ENCODE measurements at regions not wholly inside any gene's neighbourhood (a gene's known extent, or its start where the extent isn't known, plus 50 kb on each side); places are given as distances from the start of the nearest gene placed in this dataset.

DNA sequence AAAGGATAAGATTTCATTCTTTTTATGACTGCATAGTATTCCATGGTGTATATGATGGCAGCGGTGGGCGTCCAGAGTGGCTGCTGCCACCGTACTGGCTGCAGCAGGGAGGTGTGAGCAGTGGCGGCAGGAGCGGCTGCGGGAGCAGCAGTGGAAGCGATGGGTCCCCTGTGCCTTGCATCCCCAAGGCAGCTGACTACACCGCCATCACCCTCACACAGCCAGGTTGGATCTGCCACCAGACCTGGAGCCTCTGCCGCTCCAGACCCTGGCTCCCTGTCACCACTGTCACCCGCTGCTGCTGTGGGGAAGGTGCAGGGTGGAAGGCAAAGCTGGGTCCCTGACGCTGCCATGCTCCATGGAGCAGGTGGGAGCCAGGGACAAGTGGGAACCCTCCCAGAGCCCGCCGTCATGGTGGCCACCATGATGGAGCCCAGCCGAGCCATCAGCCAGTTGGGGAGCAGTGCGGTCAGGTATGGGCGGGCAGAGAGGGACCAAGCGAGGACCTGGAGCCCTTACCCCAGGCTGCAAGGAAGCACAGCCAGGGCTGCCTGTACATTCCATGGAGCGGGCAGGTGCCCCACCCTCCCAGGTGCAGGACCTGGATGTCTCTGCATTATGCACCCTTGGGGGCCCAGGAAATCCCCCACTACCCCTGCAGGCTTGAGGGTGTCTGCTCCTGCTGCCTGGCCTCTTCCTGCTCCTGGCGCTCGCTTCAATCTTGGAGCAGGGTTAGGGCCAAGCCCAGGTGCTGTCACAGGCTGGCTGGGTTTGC is 226.1 kb downstream of the OTOR start:
- TF ChIP-seq, protein P1, sequence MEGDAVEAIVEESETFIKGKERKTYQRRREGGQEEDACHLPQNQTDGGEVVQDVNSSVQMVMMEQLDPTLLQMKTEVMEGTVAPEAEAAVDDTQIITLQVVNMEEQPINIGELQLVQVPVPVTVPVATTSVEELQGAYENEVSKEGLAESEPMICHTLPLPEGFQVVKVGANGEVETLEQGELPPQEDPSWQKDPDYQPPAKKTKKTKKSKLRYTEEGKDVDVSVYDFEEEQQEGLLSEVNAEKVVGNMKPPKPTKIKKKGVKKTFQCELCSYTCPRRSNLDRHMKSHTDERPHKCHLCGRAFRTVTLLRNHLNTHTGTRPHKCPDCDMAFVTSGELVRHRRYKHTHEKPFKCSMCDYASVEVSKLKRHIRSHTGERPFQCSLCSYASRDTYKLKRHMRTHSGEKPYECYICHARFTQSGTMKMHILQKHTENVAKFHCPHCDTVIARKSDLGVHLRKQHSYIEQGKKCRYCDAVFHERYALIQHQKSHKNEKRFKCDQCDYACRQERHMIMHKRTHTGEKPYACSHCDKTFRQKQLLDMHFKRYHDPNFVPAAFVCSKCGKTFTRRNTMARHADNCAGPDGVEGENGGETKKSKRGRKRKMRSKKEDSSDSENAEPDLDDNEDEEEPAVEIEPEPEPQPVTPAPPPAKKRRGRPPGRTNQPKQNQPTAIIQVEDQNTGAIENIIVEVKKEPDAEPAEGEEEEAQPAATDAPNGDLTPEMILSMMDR (IDR thresholded peaks at IDR 0.05; ENCODE audit: low read depth, low read length) = no peak
- H3K9me3 ChIP-seq (ENCODE audit: severe bottlenecking) = no peaks in the 10 kb centered on the region
- DNase-seq = no peak

DNA sequence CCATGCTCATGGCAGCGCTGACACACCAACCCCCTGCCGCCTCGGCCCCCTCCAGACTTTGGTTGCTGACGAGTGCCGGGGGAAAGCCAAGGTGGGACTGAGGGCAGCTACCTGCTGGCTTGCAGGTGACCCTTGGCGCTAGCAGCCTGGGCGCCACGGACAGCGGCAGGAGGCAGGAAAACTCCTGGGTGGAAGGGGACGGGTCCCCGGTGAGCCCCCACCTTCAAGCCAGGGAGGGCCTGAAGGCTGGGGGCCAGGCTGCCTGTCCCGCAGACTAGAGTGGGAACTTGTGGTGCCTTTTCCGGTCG is 226.7 kb downstream of the OTOR start:
- Histone ChIP-seq H3K27me3 (ENCODE audit: insufficient read depth, low read depth, severe bottlenecking) (no peaks in the 10 kb centered on the region), H3K9me3 (ENCODE audit: severe bottlenecking) (no peaks in the 10 kb centered on the region), H3K27ac (no peak overlapping the region), H3K4me3 (ENCODE audit: low read depth, low read length) (no peak overlapping the region), H3K36me3 (no peaks in the 10 kb centered on the region)
- no peak for DNase-seq
- TF ChIP-seq, protein P1 (IDR thresholded peaks at IDR 0.05; ENCODE audit: low read depth, low read length) = no peak

More for the DNA sequence above, 226.1 kb downstream of the OTOR start:
- Histone ChIP-seq H3K27me3 (ENCODE audit: insufficient read depth, low read depth, severe bottlenecking) (no peaks in the 10 kb centered on the region), H3K27ac (no peak overlapping the region), H3K4me3 (ENCODE audit: low read depth, low read length) (no peak overlapping the region), H3K36me3 (no peaks in the 10 kb centered on the region)

DNA sequence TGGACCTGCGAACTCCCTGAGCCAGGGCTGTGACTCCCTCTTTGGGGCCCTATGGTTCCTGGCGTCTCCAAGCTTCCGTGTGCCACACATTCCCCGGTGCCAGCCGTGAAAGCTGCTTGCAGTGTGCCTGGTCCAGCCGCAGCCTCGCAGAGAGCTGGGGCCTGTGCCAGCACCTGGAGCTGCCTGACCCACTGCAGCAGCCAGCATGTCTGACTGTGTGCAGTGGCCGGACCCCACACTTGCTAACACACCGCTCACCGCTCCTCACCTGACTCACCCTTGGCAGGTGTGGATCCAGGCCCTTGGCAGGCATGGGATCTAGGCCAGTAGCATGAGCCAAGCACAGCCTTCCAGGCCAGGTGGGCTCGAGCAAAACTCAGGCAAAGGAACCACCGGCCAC is 227.5 kb downstream of the OTOR start:
- H3K9me3 ChIP-seq (ENCODE audit: severe bottlenecking) = no peaks in the 10 kb centered on the region
- no peaks in the 10 kb centered on the region for H3K27me3 ChIP-seq (ENCODE audit: insufficient read depth, low read depth, severe bottlenecking)
- H3K4me3 ChIP-seq (ENCODE audit: low read depth, low read length) = no peak overlapping the region
- no peak overlapping the region for H3K27ac ChIP-seq
- TF ChIP-seq, protein P1 (IDR thresholded peaks at IDR 0.05; ENCODE audit: low read depth, low read length) = no peak
- no peaks in the 10 kb centered on the region for H3K36me3 ChIP-seq
- DNase-seq = no peak

DNA sequence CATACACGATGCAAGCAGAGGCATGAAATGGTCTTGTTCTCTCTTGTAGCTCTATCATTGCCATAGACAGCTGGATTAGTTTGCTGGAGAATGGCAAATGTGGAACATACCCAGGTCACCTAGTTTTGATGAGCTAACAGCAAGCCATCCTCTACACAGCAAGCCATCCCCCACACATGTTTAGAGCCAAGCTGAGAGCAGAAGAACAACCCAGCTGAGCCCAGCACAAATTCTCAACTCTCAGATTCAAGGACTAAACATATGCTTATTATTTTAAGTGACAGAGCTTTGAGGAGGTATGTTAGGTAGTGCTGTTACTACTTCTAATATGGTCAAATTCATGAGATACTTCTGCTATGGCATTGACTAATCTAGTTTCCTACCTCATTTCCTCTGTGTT is 230.3 kb downstream of the OTOR start:
- H3K4me3 ChIP-seq (ENCODE audit: low read depth, low read length) = no peak overlapping the region

DNA sequence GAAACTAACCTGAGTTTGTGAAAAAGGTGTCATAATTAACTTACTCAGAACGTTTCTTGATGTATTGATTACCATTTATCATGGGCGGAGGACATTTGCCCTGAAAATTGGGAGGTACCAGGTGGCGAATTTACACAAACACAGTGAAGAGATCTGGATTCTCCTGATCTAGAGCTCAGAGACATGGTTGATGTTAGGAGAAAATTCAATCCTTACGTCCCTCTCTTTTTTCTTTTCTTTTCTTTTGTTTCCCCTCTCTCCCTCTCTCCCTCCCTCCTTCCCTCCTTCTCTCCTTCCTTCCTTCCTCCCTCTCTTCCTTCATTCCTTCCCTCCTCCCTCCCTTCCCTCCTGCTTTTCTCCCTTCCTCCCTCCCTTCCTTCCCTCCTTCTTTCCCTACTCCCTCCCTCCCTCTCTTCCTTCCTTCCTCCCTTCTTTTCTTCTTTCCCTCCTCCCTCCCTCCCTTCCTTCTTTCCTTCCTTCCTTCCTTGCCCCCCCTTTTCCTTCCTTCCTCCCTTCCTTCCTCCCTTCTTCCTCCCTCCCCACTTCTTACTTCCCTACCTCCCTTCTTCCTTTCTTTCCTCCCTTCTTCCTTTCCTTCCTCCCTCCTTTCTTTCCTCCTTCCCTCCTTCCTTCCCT is 234.1 kb downstream of the OTOR start:
- Histone ChIP-seq H3K27ac (no peak overlapping the region), H3K36me3 (no peaks in the 10 kb centered on the region), H3K9me3 (ENCODE audit: severe bottlenecking) (no peaks in the 10 kb centered on the region), H3K27me3 (ENCODE audit: insufficient read depth, low read depth, severe bottlenecking) (no peaks in the 10 kb centered on the region), H3K4me3 (ENCODE audit: low read depth, low read length) (no peak overlapping the region)
- no peak for DNase-seq
- TF ChIP-seq, protein P1 (IDR thresholded peaks at IDR 0.05; ENCODE audit: low read depth, low read length) = no peak

More for the DNA sequence above, 230.3 kb downstream of the OTOR start:
- Histone ChIP-seq H3K27me3 (ENCODE audit: insufficient read depth, low read depth, severe bottlenecking) (no peaks in the 10 kb centered on the region), H3K27ac (no peak overlapping the region), H3K9me3 (ENCODE audit: severe bottlenecking) (no peaks in the 10 kb centered on the region), H3K36me3 (no peaks in the 10 kb centered on the region)
- TF ChIP-seq, protein P1 (IDR thresholded peaks at IDR 0.05; ENCODE audit: low read depth, low read length) = no peak
- no peak for DNase-seq
